HepG2 (cell line): ENCODE measurements at regions not wholly inside any gene's neighbourhood (a gene's known extent, or its start where the extent isn't known, plus 50 kb on each side); places are given as distances from the start of the nearest gene placed in this dataset.

Experiments
- DNMT3B ChIP-seq: conservative IDR thresholded peaks from 2 replicates; pipeline ENCODE4 v1.6.1; 2016; ENCODE audit warnings: missing biosample characterization, control low read depth
- EEA1 ChIP-seq: sonication (generic); formaldehyde crosslinking; IDR thresholded peaks from 2 replicates; pipeline ENCODE4 v1.5.1; 2020; ENCODE audit warnings: mild to moderate bottlenecking, missing genetic modification reagents, borderline replicate concordance
- ERF ChIP-seq: IDR thresholded peaks from 2 replicates; pipeline ENCODE4 v1.6.1; 2018; ENCODE audit warnings: missing biosample characterization, missing genetic modification reagents
- FOSL2 ChIP-seq: sonication (generic); formaldehyde crosslinking; IDR thresholded peaks from 2 replicates; pipeline ENCODE4 v1.4.0; 2020; ENCODE audit warnings: missing genetic modification reagents
- FUBP1 ChIP-seq: sonication (generic); formaldehyde crosslinking; IDR thresholded peaks from 2 replicates; pipeline ENCODE4 v1.5.1; 2020; ENCODE audit warnings: missing genetic modification reagents, mild to moderate bottlenecking, borderline replicate concordance
- GFI1 ChIP-seq: sonication (generic); formaldehyde crosslinking; IDR thresholded peaks from 2 replicates; pipeline ENCODE4 v1.5.0; 2020; ENCODE audit warnings: missing genetic modification reagents, mild to moderate bottlenecking, borderline replicate concordance
- GMEB1 ChIP-seq: sonication (generic); formaldehyde crosslinking; IDR thresholded peaks from 2 replicates; pipeline ENCODE4 v1.5.1; 2020; ENCODE audit warnings: missing genetic modification reagents, mild to moderate bottlenecking, borderline replicate concordance
- GTF2F1 ChIP-seq: fragments of 150-350 bp; IDR thresholded peaks from 2 replicates; pipeline ENCODE4 v1.6.1; 2014; ENCODE audit warnings: low read length
- HDAC6 ChIP-seq: fragments of 200-600 bp; sonication (generic); IDR thresholded peaks from 2 replicates; pipeline ENCODE4 v1.7.0; 2017; ENCODE audit warnings: mild to moderate bottlenecking, antibody characterized with exemption, low read length, low read depth
- JDP2 ChIP-seq: sonication (generic); formaldehyde crosslinking; IDR thresholded peaks from 2 replicates; pipeline ENCODE4 v1.8.1; 2022; ENCODE audit warnings: missing genetic modification reagents, borderline replicate concordance
- KDM5A ChIP-seq: fragments of 200-600 bp; sonication (generic); IDR thresholded peaks from 2 replicates; pipeline ENCODE4 v1.7.0; 2018; ENCODE audit warnings: antibody characterized with exemption, mild to moderate bottlenecking, low read length, borderline replicate concordance
- MEF2D ChIP-seq: sonication (generic); formaldehyde crosslinking; IDR thresholded peaks from 2 replicates; pipeline ENCODE4 v1.5.1; 2020; ENCODE audit warnings: mild to moderate bottlenecking, missing genetic modification reagents
- NCOA1 ChIP-seq: sonication (generic); formaldehyde crosslinking; IDR thresholded peaks from 2 replicates; pipeline ENCODE4 v1.9.0; 2021; ENCODE audit warnings: missing genetic modification reagents
- PAWR ChIP-seq: sonication (generic); formaldehyde crosslinking; IDR thresholded peaks from 2 replicates; pipeline ENCODE4 v1.4.0; 2020; ENCODE audit warnings: missing genetic modification reagents, mild to moderate bottlenecking, borderline replicate concordance
- RFXAP ChIP-seq: sonication (generic); formaldehyde crosslinking; IDR thresholded peaks from 2 replicates; pipeline ENCODE4 v1.4.0; 2020; ENCODE audit warnings: missing genetic modification reagents, borderline replicate concordance
- RORA ChIP-seq: sonication (generic); formaldehyde crosslinking; IDR thresholded peaks from 2 replicates; pipeline ENCODE4 v1.5.0; 2020; ENCODE audit warnings: mild to moderate bottlenecking, missing genetic modification reagents, moderate library complexity
- SOX13 ChIP-seq, 3 experiments: fragments of 450-650 bp in 1 of 3; sonication (generic) in 1 of 3; formaldehyde crosslinking in 1 of 3; IDR thresholded peaks in 2 of 3; conservative IDR thresholded peaks in 1 of 3; 2 replicates each; pipeline versions ENCODE4 v1.5.0 to v1.6.1; 2016 to 2020; ENCODE audit warnings: antibody characterized with exemption in 1 of 3, mild to moderate bottlenecking in 1 of 3, missing compliant biosample characterization in 1 of 3, missing genetic modification reagents in 1 of 3, moderate library complexity in 1 of 3
- SRSF4 ChIP-seq: fragments of 200-400 bp; formaldehyde crosslinking; IDR thresholded peaks from one replicate; pipeline ENCODE4 v1.6.1; 2018; ENCODE audit warnings: mild to moderate bottlenecking, low read depth, low read length, moderate library complexity; ENCODE audit not compliant: poor library complexity, severe bottlenecking
- TFDP1 ChIP-seq: IDR thresholded peaks from 2 replicates; pipeline ENCODE4 v1.6.1; 2016; ENCODE audit warnings: missing compliant biosample characterization, missing genetic modification reagents, borderline replicate concordance
- THAP7 ChIP-seq: sonication (generic); formaldehyde crosslinking; IDR thresholded peaks from 2 replicates; pipeline ENCODE4 v1.8.1; 2023; ENCODE audit warnings: mild to moderate bottlenecking, missing genetic modification reagents
- ZFYVE20 ChIP-seq: sonication (generic); formaldehyde crosslinking; IDR thresholded peaks from 2 replicates; pipeline ENCODE4 v1.8.0; 2023; ENCODE audit warnings: low read depth, mild to moderate bottlenecking, moderate library complexity, missing genetic modification reagents, borderline replicate concordance
- ZMYM3 ChIP-seq: sonication (generic); formaldehyde crosslinking; IDR thresholded peaks from 2 replicates; pipeline ENCODE4 v1.5.1; 2020; ENCODE audit warnings: mild to moderate bottlenecking, missing genetic modification reagents
- ZNF12 ChIP-seq: sonication (generic); formaldehyde crosslinking; IDR thresholded peaks from 2 replicates; pipeline ENCODE4 v1.5.0; 2020; ENCODE audit warnings: missing genetic modification reagents
- ZNF24 ChIP-seq: fragments of 450-650 bp; IDR thresholded peaks from 2 replicates; pipeline ENCODE4 v1.6.1; 2017; ENCODE audit warnings: antibody characterized with exemption, mild to moderate bottlenecking
- ZNF747 ChIP-seq: sonication (generic); formaldehyde crosslinking; IDR thresholded peaks from 2 replicates; pipeline ENCODE4 v1.8.1; 2023; ENCODE audit warnings: missing genetic modification reagents, mild to moderate bottlenecking, borderline replicate concordance
- ZNF782 ChIP-seq: sonication (generic); formaldehyde crosslinking; IDR thresholded peaks from 2 replicates; pipeline ENCODE4 v1.4.0; 2020; ENCODE audit warnings: missing genetic modification reagents, mild to moderate bottlenecking, borderline replicate concordance

- TF ChIP-seq FUBP1, result no peak
- TF ChIP-seq ZNF782 (CRISPR knock-in tag), result no peak
- TF ChIP-seq FOSL2 (CRISPR knock-in tag), result peak; percentile 50
- no peak for TF ChIP-seq ZNF24
- TF ChIP-seq NCOA1 (CRISPR knock-in tag), result peak; percentile 63; the same call in 1 of the 2 replicates
- no peak for TF ChIP-seq GFI1
- TF ChIP-seq ZFYVE20 (CRISPR knock-in tag), result 0 out of 2 replicates have a peak, but pooled peaks have one; percentile 48
- TF ChIP-seq THAP7 (CRISPR knock-in tag), result no peak
- no peak for TF ChIP-seq PAWR
- 0 out of 2 replicates have a peak, but pooled peaks have one; percentile 34 for TF ChIP-seq ZNF12 (CRISPR knock-in tag)
- no peak; the same call in 1 of the 2 replicates for TF ChIP-seq MEF2D
- TF ChIP-seq GTF2F1, result peak; percentile 89
- peak; percentile 42 for TF ChIP-seq TFDP1 (CRISPR knock-in tag)
- TF ChIP-seq DNMT3B (CRISPR knock-in tag), result peak; percentile 93; the same call in 1 of the 2 replicates
- TF ChIP-seq KDM5A, result no peak
- peak; percentile 32; the same call in 1 of the 2 replicates for TF ChIP-seq RORA (CRISPR knock-in tag)
- TF ChIP-seq GMEB1, result no peak
- no peak for TF ChIP-seq JDP2 (CRISPR knock-in tag)
- no peak for TF ChIP-seq SRSF4
- TF ChIP-seq HDAC6, result no peak
- no peak for TF ChIP-seq ZMYM3 (CRISPR knock-in tag)
- TF ChIP-seq RFXAP (CRISPR knock-in tag), result no peak
- no peak for TF ChIP-seq ZNF747 (CRISPR knock-in tag)
- TF ChIP-seq SOX13 (IDR thresholded peaks at IDR 0.05), result no peak
- TF ChIP-seq SOX13 (CRISPR knock-in tag; conservative IDR thresholded peaks at IDR 0.05 in 1 of 2, IDR thresholded peaks at IDR 0.05 in 1 of 2), result no peak
- TF ChIP-seq ERF (CRISPR knock-in tag), result peak; percentile 45; the same call in 1 of the 2 replicates
- TF ChIP-seq EEA1 (CRISPR knock-in tag), result no peak
Measured at GRCh38 chr6:26216359-26216885, 129.2 kb downstream of the HFE start (continued).
